CD8-positive, alpha-beta memory T cell (primary cell): ENCODE measurements at regions not wholly inside any gene's neighbourhood (a gene's known extent, or its start where the extent isn't known, plus 50 kb on each side); places are given as distances from the start of the nearest gene placed in this dataset.
"Not testable (repeated sequence)": the region's sequence is repeated elsewhere in the genome, so short reads cannot be mapped to it uniquely, and the experiment has no call there.

Experiments used
- CTCF ChIA-PET: fragments of 350-600 bp; sonication (Branson Sonifier 250); formaldehyde crosslinking; loops from one replicate; lab custom pipeline; 2021; ENCODE audit warnings: antibody characterized with exemption; lab: Charles Lee
- POLR2A ChIA-PET: fragments of 350-600 bp; sonication (Branson Sonifier 250); formaldehyde crosslinking; loops from one replicate; lab custom pipeline; 2021; ENCODE audit warnings: antibody characterized with exemption; lab: Charles Lee
- DNase-seq, 5 donors: peaks; one replicate each; pipeline versions ENCODE4 v3.0.0 to v3.0.0-alpha.2; 2020 to 2022; ENCODE audit warnings: mixed read lengths in 1 of 5
- H3K27ac ChIP-seq: one replicate; pipeline ENCODE4 v1.7.0; 2013; ENCODE audit warnings: low read depth, mild to moderate bottlenecking, low read length, moderate library complexity
- H3K27me3 ChIP-seq: 2 replicates; pipeline ENCODE4 v1.7.0; 2013; ENCODE audit warnings: low read length, mild to moderate bottlenecking; ENCODE audit not compliant: insufficient read depth, poor library complexity, severe bottlenecking
- H3K36me3 ChIP-seq: 2 replicates; pipeline ENCODE4 v1.7.0; 2013; ENCODE audit warnings: mild to moderate bottlenecking, low read length, moderate library complexity; ENCODE audit not compliant: insufficient read depth
- H3K4me1 ChIP-seq: 2 replicates; pipeline ENCODE4 v1.7.0; 2013; ENCODE audit warnings: mild to moderate bottlenecking, low read length, moderate library complexity; ENCODE audit not compliant: insufficient read depth
- H3K4me3 ChIP-seq: 2 replicates; pipeline ENCODE4 v1.7.0; 2013; ENCODE audit warnings: mild to moderate bottlenecking, low read length
- H3K9me3 ChIP-seq: 2 replicates; pipeline ENCODE4 v1.7.0; 2013; ENCODE audit warnings: mild to moderate bottlenecking, low read length
- H3K27ac Mint-ChIP-seq, 8 donors: one replicate each; pipeline ENCODE4 v1.8.0; 2020 to 2021; ENCODE audit warnings: mixed read lengths in 8 of 8, mild to moderate bottlenecking in 6 of 8, inconsistent platforms in 3 of 8, moderate library complexity in 3 of 8
- H3K27me3 Mint-ChIP-seq, 2 donors: one replicate each; pipeline ENCODE4 v1.8.0; 2020 to 2021; ENCODE audit warnings: mixed read lengths in 2 of 2, mild to moderate bottlenecking in 1 of 2, moderate library complexity in 1 of 2
- H3K36me3 Mint-ChIP-seq, 3 donors: one replicate each; pipeline ENCODE4 v1.8.0; 2020 to 2021; ENCODE audit warnings: mixed read lengths in 3 of 3, inconsistent platforms in 1 of 3, mild to moderate bottlenecking in 1 of 3
- H3K4me1 Mint-ChIP-seq, 3 donors: one replicate each; pipeline ENCODE4 v1.8.0; 2020 to 2021; ENCODE audit warnings: mixed read lengths in 3 of 3, inconsistent platforms in 1 of 3, mild to moderate bottlenecking in 1 of 3
- H3K4me3 Mint-ChIP-seq, 7 donors: one replicate each; pipeline ENCODE4 v1.8.0; 2020 to 2021; ENCODE audit warnings: mixed read lengths in 7 of 7, mild to moderate bottlenecking in 6 of 7, moderate library complexity in 4 of 7, inconsistent platforms in 2 of 7
- H3K9me3 Mint-ChIP-seq, 5 donors: one replicate each; pipeline ENCODE4 v1.8.0; 2020 to 2022; ENCODE audit warnings: mixed read lengths in 5 of 5, mild to moderate bottlenecking in 3 of 5, moderate library complexity in 2 of 5, inconsistent platforms in 1 of 5

- peak overlapping the region in 2 of 8 donors; percentile 74 to 87 for H3K27ac Mint-ChIP-seq
- Histone ChIP-seq H3K27me3 (no peaks in the 10 kb centered on the region), H3K4me3 (peak overlapping the region; percentile 9), H3K36me3 (no peaks in the 10 kb centered on the region), H3K9me3 (no peaks in the 10 kb centered on the region), H3K27ac (no peak overlapping the region), H3K4me1 (peaks cover 59% of the 10 kb centered on the region)
- peak overlapping the region in 1 of 7 donors; percentile 11 for H3K4me3 Mint-ChIP-seq
- ChIA-PET POLR2A (no interaction called here), CTCF (interaction anchor here (0.8 kb wide), 1 partner anchor 8 kb away, joined by 3 read pairs; no protein-coding TSS in a partner anchor)
- peaks cover 0 to 78% (median 0%) of the 10 kb centered on the region in 3 donors for H3K4me1 Mint-ChIP-seq
- no peaks in the 10 kb centered on the region for H3K27me3 Mint-ChIP-seq
- H3K9me3 Mint-ChIP-seq: no peaks in the 10 kb centered on the region
- H3K36me3 Mint-ChIP-seq: peaks cover 0 to 70% (median 0%) of the 10 kb centered on the region in 3 donors
- no peak for DNase-seq
These were observed 424.7 kb upstream of the AMELY start for GRCh38 chrY:7336023-7336873.

DNA sequence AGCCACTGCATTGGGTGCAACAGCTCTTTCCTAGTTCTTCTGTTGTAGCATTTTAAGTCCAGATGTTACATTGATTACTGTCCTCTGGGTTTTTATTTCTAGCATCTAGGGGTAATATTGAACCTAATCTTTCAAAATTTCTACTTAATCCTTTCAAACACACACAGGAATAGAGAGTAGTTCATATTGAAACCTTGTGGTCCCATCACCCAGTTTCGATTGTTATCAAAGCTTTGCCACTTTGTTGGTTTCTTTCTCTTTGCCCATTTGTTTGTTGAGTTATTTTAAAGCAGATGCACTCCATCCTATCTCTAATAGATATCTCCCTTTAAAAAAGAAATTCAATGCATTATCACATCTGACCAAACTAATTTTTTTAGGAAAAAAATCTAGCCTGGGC lies 422.9 kb upstream of the AMELY start:
- Mint-ChIP-seq H3K27me3 (no peaks in the 10 kb centered on the region), H3K27ac (peak overlapping the region in 2 of 8 donors; percentile 39 to 87), H3K4me3 (peak overlapping the region in 1 of 7 donors; percentile 17), H3K36me3 (peaks cover 0 to 78% (median 0%) of the 10 kb centered on the region in 3 donors), H3K9me3 (no peaks in the 10 kb centered on the region), H3K4me1 (peaks cover 0 to 75% (median 0%) of the 10 kb centered on the region in 3 donors)
- Histone ChIP-seq H3K36me3 (no peaks in the 10 kb centered on the region), H3K27me3 (no peaks in the 10 kb centered on the region), H3K27ac (no peak overlapping the region), H3K4me3 (no peak overlapping the region), H3K9me3 (no peaks in the 10 kb centered on the region), H3K4me1 (peaks cover 47% of the 10 kb centered on the region)
- no peak for DNase-seq
- ChIA-PET POLR2A (no interaction called here), CTCF (no interaction called here)

GRCh38 chrY:7326296-7327246 lies 415.0 kb upstream of the AMELY start:
- peaks cover 19% of the 10 kb centered on the region for H3K4me1 ChIP-seq
- no peaks in the 10 kb centered on the region for H3K27me3 ChIP-seq
- H3K27ac ChIP-seq: no peak overlapping the region
- ChIA-PET POLR2A (interaction anchor here (0.5 kb wide), 1 partner anchor 285 kb away, joined by 4 read pairs; no protein-coding TSS in a partner anchor), CTCF (interaction anchor here (1.3 kb wide), 1 partner anchor 53 kb away, joined by 3 read pairs; no protein-coding TSS in a partner anchor)
- Mint-ChIP-seq H3K27ac (peak overlapping the region in 2 of 8 donors; percentile 81 to 99), H3K9me3 (no peaks in the 10 kb centered on the region), H3K4me3 (peak overlapping the region in 2 of 7 donors; percentile 58 to 76), H3K27me3 (no peaks in the 10 kb centered on the region), H3K4me1 (peaks cover 0 to 75% (median 0%) of the 10 kb centered on the region in 3 donors), H3K36me3 (peaks cover 0 to 70% (median 0%) of the 10 kb centered on the region in 3 donors)
- H3K36me3 ChIP-seq: no peaks in the 10 kb centered on the region
- H3K9me3 ChIP-seq: no peaks in the 10 kb centered on the region
- peak in 3 of 5 donors; percentile 29 to 69 (median 44) for DNase-seq
- H3K4me3 ChIP-seq: no peak overlapping the region

DNA sequence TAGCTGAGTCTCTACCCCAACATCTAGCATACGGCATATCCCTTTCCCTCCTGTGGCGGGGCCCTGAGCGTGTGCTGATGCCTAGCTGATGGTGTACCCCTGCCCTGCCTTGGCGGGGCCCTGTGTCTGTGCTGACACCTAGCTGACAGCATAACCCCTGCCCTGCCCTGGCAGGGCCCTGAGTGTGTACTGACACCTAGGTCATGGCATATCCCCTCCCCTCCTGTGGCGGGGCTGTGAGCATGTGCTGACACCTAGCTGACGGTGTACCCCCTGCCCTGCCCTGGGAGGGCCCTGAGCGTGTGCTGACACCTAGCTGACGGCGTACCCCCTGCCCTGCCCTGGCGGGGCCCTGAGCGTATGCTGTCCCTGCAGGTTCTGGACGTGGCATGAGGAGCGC lies 414.0 kb upstream of the AMELY start:
- peaks cover 19% of the 10 kb centered on the region for H3K4me1 ChIP-seq
- no peak overlapping the region for H3K4me3 ChIP-seq
- Mint-ChIP-seq H3K27ac (peak overlapping the region in 2 of 8 donors; percentile 81 to 99), H3K4me3 (no peak overlapping the region), H3K4me1 (peaks cover 0 to 81% (median 0%) of the 10 kb centered on the region in 3 donors), H3K9me3 (no peaks in the 10 kb centered on the region), H3K27me3 (no peaks in the 10 kb centered on the region), H3K36me3 (peaks cover 0 to 72% (median 0%) of the 10 kb centered on the region in 3 donors)
- ChIA-PET POLR2A (no interaction called here), CTCF (interaction anchor here (1.3 kb wide), 1 partner anchor 52 kb away, joined by 3 read pairs; no protein-coding TSS in a partner anchor)
- no peak overlapping the region for H3K27ac ChIP-seq
- no peaks in the 10 kb centered on the region for H3K9me3 ChIP-seq
- peak in 1 of 5 donors; percentile 47 for DNase-seq
- H3K27me3 ChIP-seq: no peaks in the 10 kb centered on the region
- H3K36me3 ChIP-seq: no peaks in the 10 kb centered on the region

DNA sequence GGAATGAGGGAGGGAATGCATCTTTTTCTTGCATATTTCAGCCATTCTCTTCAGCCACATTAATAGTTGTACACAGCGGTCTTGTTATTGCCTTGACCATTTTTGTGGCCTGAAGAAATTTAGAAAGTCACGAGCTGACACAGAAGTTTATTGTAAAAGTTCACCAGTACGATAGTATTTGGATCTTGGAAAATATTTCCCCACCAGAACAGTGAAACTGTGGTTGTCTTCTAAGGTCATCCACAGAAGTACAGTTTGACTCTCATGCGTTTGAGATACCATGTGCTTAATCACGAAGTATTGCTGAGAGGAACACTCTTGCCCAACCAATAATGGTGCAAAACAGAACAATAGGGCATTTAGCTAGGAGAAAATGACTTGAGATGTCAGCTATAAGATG lies 409.2 kb upstream of the AMELY start:
- Histone ChIP-seq H3K4me1 (peaks cover 39% of the 10 kb centered on the region), H3K27ac (no peak overlapping the region), H3K4me3 (no peak overlapping the region), H3K36me3 (no peaks in the 10 kb centered on the region), H3K27me3 (no peaks in the 10 kb centered on the region), H3K9me3 (no peaks in the 10 kb centered on the region)
- peak overlapping the region in 1 of 8 donors; percentile 74 for H3K27ac Mint-ChIP-seq
- H3K4me3 Mint-ChIP-seq: no peak overlapping the region
- no peak for DNase-seq
- ChIA-PET CTCF (no interaction called here), POLR2A (no interaction called here)
- H3K9me3 Mint-ChIP-seq: no peaks in the 10 kb centered on the region
- peaks cover 0 to 95% (median 0%) of the 10 kb centered on the region in 3 donors for H3K4me1 Mint-ChIP-seq
- H3K36me3 Mint-ChIP-seq: peaks cover 0 to 83% (median 0%) of the 10 kb centered on the region in 3 donors
- H3K27me3 Mint-ChIP-seq: no peaks in the 10 kb centered on the region

DNA sequence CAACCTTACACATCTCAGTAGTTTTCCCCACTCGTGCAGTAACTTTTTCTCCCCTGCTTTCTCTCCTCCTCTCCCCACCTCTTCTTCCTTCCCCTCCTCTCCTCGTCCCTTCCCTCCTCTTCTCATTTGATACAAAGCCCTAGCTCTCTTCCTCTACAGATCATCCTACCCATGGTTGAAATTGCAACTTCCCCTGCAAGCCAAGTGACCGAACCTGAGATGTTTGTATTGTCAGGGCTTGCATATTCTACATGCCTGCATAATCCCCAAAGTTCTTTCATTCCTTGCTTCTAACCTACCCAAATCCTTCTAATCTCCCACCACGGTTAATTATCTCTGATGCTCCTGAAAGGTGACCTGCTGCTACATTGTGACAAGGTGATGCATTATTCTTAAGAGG lies 408.6 kb upstream of the AMELY start:
- H3K9me3 Mint-ChIP-seq, DNase-seq, H3K4me3 ChIP-seq, H3K27me3 ChIP-seq, H3K27ac ChIP-seq, H3K36me3 ChIP-seq, H3K27me3 Mint-ChIP-seq, H3K9me3 ChIP-seq, CTCF ChIA-PET, POLR2A ChIA-PET: not testable (repeated sequence)
- peak overlapping the region in 2 of 7 donors; percentile 27 to 58 for H3K4me3 Mint-ChIP-seq
- H3K4me1 ChIP-seq: peaks cover 33% of the 10 kb centered on the region
- peak overlapping the region in 2 of 8 donors; percentile 60 to 74 for H3K27ac Mint-ChIP-seq
- peaks cover 0 to 85% (median 0%) of the 10 kb centered on the region in 3 donors for H3K36me3 Mint-ChIP-seq
- peaks cover 0 to 93% (median 0%) of the 10 kb centered on the region in 3 donors for H3K4me1 Mint-ChIP-seq

DNA sequence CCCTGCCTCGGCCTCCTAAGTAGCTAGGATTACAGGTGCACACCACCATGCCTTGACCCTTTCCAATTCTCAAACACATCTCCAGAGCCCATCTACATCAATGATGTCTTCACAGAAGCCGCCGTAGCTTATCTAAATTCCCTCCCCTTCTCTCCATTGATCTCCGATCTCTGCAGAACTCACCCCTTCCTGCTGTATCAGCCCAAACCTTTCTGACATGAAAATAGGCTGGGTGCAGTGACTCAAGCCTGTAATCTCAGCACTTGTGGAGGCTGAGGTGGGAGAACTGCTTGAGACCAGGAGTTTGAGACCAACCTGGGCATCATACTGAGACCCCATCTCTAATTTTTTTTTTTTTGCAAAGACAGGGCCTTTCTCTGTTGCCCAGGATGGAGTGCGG lies 406.6 kb upstream of the AMELY start:
- H3K27me3 ChIP-seq: no peaks in the 10 kb centered on the region
- Mint-ChIP-seq H3K27me3 (no peaks in the 10 kb centered on the region), H3K27ac (no peak overlapping the region), H3K4me3 (no peak overlapping the region), H3K4me1 (peaks cover 0 to 83% (median 0%) of the 10 kb centered on the region in 3 donors), H3K9me3 (no peaks in the 10 kb centered on the region), H3K36me3 (peaks cover 0 to 77% (median 0%) of the 10 kb centered on the region in 3 donors)
- CTCF ChIA-PET: interaction anchor here (1.0 kb wide), 1 partner anchor 233 kb away, joined by 3 read pairs; no protein-coding TSS in a partner anchor
- no peak for DNase-seq
- H3K4me3 ChIP-seq: no peak overlapping the region
- POLR2A ChIA-PET: no interaction called here
- no peak overlapping the region for H3K27ac ChIP-seq
- no peaks in the 10 kb centered on the region for H3K9me3 ChIP-seq
- H3K4me1 ChIP-seq: peaks cover 30% of the 10 kb centered on the region
- no peaks in the 10 kb centered on the region for H3K36me3 ChIP-seq
